ENCODE measurements at regions not wholly inside any gene's neighbourhood (a gene's known extent, or its start where the extent isn't known, plus 50 kb on each side); places are given as distances from the start of the nearest gene placed in this dataset.

- TF ChIP-seq, protein P1, sequence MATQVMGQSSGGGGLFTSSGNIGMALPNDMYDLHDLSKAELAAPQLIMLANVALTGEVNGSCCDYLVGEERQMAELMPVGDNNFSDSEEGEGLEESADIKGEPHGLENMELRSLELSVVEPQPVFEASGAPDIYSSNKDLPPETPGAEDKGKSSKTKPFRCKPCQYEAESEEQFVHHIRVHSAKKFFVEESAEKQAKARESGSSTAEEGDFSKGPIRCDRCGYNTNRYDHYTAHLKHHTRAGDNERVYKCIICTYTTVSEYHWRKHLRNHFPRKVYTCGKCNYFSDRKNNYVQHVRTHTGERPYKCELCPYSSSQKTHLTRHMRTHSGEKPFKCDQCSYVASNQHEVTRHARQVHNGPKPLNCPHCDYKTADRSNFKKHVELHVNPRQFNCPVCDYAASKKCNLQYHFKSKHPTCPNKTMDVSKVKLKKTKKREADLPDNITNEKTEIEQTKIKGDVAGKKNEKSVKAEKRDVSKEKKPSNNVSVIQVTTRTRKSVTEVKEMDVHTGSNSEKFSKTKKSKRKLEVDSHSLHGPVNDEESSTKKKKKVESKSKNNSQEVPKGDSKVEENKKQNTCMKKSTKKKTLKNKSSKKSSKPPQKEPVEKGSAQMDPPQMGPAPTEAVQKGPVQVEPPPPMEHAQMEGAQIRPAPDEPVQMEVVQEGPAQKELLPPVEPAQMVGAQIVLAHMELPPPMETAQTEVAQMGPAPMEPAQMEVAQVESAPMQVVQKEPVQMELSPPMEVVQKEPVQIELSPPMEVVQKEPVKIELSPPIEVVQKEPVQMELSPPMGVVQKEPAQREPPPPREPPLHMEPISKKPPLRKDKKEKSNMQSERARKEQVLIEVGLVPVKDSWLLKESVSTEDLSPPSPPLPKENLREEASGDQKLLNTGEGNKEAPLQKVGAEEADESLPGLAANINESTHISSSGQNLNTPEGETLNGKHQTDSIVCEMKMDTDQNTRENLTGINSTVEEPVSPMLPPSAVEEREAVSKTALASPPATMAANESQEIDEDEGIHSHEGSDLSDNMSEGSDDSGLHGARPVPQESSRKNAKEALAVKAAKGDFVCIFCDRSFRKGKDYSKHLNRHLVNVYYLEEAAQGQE (IDR thresholded peaks at IDR 0.05; ENCODE audit: insufficient read depth in 1 of 2, low read depth in 2 of 2, low read length in 2 of 2) = no peak
- TF ChIP-seq POLR2AphosphoS5 (IDR thresholded peaks at IDR 0.05; ENCODE audit: low read depth, low read length) (no peak), TAF1 (IDR thresholded peaks at IDR 0.05; ENCODE audit: borderline replicate concordance, insufficient read depth, low read length) (no peak), SIN3A (IDR thresholded peaks at IDR 0.05; ENCODE audit: borderline replicate concordance, insufficient read depth, low read length) (no peak), FOXP2 (optimal IDR thresholded peaks at IDR 0.05; ENCODE audit: borderline replicate concordance, extremely low read depth, extremely low read length, insufficient read depth) (no peak)
Measured at GRCh38 chr3:139728414-139728813, 50.6 kb upstream of the NMNAT3 start.

Data from PFSK-1 (cell line).